Motor neuron (in vitro differentiated cells): ENCODE measurements at regions not wholly inside any gene's neighbourhood (a gene's known extent, or its start where the extent isn't known, plus 50 kb on each side); places are given as distances from the start of the nearest gene placed in this dataset.

ENCODE experiments used
- ATAC-seq, 8 experiments: fragments of 200-7000 bp; cut with Tn5 transposase; replicated peaks in 6 of 8; 2 replicates each; pipeline ENCODE4 v1.8.0; 2021; ENCODE audit warnings: mild to moderate bottlenecking in 8 of 8, moderate library complexity in 8 of 8
- H3K27ac ChIP-seq, 2 donors: fragments of 250-450 bp; sonication (Bioruptor Pico); 2 replicates each; pipeline ENCODE4 v1.9.0; 2021; ENCODE audit warnings: antibody characterized with exemption in 2 of 2, mild to moderate bottlenecking in 2 of 2, moderate library complexity in 1 of 2
- H3K4me1 ChIP-seq, 2 donors: fragments of 250-450 bp; sonication (Bioruptor Pico); replicated peaks in 1 of 2; 2 replicates each; pipeline ENCODE4 v1.6.1; 2021; ENCODE audit warnings: antibody characterized with exemption in 2 of 2, mild to moderate bottlenecking in 2 of 2, moderate library complexity in 1 of 2
- H3K4me3 ChIP-seq, 5 donors: fragments of 250-450 bp; sonication (Bioruptor Pico); 2 replicates each; pipeline ENCODE4 v1.9.0; 2021; ENCODE audit warnings: antibody characterized with exemption in 5 of 5, mild to moderate bottlenecking in 5 of 5, moderate library complexity in 4 of 5
- WGBS, 10 experiments: fragments of 450-650 bp; shearing (Covaris generic); methylation state at CpG; one replicate each; pipeline ENCODE4 v1.0.0; 2022; 5-methylcytosine and 5-hydroxymethylcytosine counted together
- in situ Hi-C, 9 experiments: fragments of 400-800 bp; cut with MboI; loops; one replicate each; pipeline ENCODE4 v1.15.0; 2021; ENCODE audit warnings: low sequenced_read_pairs in 9 of 9, low pct_unique_long_range_greater_than_20kb in 2 of 9; ENCODE audit not compliant: unreplicated experiment in 9 of 9

DNA sequence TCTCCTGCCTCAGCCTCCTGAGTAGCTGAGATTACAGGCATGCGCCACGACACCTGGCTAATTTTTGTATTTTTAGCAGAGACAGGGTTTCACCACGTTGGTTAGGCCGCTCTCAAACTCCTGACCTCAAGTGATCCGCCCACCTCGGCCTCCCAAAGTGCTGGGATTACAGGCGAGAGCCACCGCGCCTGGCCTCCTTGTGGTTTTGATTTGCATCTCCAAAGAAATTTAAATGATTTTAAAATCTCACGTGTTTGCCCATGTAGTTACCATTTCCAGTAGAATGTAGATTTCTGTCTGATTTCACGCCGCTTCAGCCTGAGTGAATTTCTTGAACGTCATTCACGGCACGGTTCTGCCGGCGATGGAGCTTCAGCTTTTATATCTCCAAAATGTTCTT, 55.8 kb downstream of the IGF2 start:
- in situ Hi-C loops, result no loop called here
- H3K4me1 ChIP-seq, result no peaks in the 10 kb centered on the region
- no peak for ATAC-seq
- 77 to 95% (median 83%) methylated on average over 1 to 15 of the region's 17 CpGs for WGBS, 10 experiments
- no peak overlapping the region for H3K27ac ChIP-seq
- H3K4me3 ChIP-seq, result no peak overlapping the region

DNA sequence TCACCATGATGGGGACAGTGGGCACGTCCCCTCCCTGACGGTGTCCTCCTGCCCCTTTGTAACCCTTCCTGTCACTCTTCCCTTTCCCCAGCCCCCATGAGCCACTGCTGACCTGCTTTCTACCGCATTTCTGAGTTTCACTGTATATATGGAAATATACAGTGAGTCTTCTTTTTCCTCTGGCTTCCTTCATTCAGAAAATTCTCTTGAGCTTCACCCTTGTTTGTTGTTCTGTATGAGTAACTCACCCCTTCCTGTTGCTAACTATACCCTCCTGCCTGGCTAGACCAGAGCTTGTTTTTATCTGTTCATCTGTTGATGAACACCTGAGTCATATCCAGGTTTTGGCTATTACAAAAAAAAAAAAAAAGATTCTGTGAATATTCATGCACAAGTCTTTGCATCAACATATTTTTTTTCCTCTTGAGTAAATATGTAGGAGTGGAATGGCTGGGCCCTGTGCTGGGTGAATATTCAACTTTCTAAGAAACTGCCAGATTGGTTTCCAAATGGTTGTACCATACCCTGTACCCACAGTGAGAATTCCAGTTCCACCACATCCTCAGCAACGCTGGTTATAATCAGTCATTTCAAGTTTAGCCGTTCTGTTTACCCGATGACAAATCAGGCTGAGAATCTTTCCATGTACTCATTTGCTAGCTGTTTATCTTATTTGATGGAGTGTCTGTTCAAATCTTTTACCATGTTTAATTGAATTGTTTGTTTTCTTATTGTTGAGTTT, 62.0 kb downstream of the IGF2 start:
- Histone ChIP-seq H3K27ac (no peak overlapping the region), H3K4me3 (no peak overlapping the region), H3K4me1 (no peaks in the 10 kb centered on the region)
- in situ Hi-C loops, result no loop called here
- 2 to 88% (median 61%) methylated on average over 1 to 6 of the region's 6 CpGs for WGBS, 10 experiments
- peak in 3 of 8 experiments; percentile 97 to 99 (median 98) for ATAC-seq

DNA sequence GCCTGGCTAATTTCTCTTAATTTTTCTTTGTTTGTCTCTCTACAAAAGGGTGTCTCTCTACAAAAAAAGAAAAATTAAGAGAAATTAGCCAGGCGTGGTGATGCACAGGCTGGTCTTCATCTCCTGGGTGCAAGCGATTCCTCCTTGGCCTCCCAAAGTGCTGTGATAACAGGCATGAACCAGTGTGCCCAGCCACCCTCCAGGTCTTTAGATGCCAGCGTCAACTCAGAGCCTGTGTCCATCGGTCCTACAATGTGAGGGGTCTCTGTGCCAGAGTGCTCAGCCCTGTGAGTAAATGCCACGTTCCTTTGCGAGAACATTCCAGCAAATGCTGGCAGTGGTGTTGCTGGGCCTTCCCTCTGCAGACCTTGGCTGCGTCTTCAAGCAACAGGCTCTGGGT, 62.7 kb downstream of the IGF2 start:
- H3K4me3 ChIP-seq, result no peak overlapping the region
- H3K27ac ChIP-seq, result no peak overlapping the region
- no peak for ATAC-seq
- no peaks in the 10 kb centered on the region for H3K4me1 ChIP-seq
- 85 to 98% (median 91%) methylated on average over 3 to 5 of the region's 7 CpGs; no CpG with 5 or more reads in 6 of the 10 experiments for WGBS, 10 experiments
- in situ Hi-C loops, result no loop called here

DNA sequence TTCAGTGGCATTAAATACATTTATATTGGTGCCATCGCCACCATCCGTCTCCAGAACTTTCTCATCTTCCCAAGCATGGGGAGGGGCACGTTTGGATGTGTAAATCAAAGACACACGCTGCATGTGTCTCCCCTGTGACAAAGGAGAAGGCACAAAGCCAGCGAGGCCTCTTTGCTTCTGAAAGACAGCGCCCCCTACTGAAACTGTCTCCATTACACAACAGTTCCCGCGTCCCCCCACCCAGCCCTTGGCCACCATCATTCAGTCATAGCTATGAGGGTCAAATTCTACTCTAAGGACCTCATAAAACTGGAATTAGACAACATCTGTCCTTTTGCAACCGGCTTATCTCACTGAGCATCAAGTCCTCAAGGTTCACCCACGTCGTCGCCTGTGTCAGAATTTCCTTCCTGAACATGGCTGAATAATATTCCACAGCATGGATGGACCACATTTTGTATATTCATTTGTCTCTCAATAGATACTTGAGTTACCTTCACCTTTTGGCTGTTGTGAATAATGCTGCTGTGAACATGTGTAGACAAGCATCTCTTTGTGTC, 64.8 kb downstream of the IGF2 start:
- in situ Hi-C loops, result no loop called here
- H3K27ac ChIP-seq, result no peak overlapping the region
- H3K4me1 ChIP-seq, result no peaks in the 10 kb centered on the region
- ATAC-seq, result no peak
- WGBS, 10 experiments, result 49 to 100% (median 69%) methylated on average over 3 to 10 of the region's 12 CpGs; no CpG with 5 or more reads in 3 of the 10 experiments
- no peak overlapping the region for H3K4me3 ChIP-seq

DNA sequence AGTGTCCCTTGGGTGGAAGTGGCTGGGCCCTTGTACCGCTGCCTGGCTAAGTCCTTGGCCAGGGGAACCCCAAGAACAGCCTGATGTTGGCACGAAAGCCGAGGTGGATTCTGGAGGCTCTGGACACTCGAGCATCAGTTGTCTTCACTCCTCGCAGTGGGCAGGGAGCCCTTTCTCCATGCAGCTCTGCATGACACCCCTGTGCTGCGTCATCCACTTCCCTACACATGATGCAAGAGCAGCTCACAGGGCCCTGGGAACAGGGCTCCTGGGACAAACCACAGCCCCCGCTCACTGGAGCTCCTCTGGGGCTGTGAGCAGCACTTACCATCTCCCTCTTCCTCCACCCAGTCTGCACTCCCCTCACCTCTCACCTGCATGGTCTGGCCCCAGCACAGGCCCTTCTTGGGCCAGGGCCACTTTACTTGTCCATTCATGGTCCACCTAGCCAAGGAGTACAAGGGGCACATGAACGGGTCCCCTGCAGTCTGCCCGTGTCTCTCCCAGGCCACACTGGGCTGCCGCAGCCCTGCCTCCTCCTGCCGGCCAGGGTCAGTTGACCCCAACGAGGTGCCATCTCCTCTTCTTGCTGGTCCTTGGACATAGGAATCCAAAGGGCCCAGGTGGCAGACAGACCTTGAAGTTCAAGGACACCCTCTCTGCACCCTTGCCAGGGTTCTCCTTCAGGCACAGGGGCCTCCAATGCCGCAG, 66.5 kb downstream of the IGF2 start:
- no peaks in the 10 kb centered on the region for H3K4me1 ChIP-seq
- 43 to 100% (median 82%) methylated on average over 1 to 10 of the region's 13 CpGs; no CpG with 5 or more reads in 1 of the 10 experiments for WGBS, 10 experiments
- in situ Hi-C loops, result no loop called here
- no peak overlapping the region for H3K27ac ChIP-seq
- H3K4me3 ChIP-seq, result no peak overlapping the region
- peak in 3 of 8 experiments; percentile 44 to 80 (median 62) for ATAC-seq

DNA sequence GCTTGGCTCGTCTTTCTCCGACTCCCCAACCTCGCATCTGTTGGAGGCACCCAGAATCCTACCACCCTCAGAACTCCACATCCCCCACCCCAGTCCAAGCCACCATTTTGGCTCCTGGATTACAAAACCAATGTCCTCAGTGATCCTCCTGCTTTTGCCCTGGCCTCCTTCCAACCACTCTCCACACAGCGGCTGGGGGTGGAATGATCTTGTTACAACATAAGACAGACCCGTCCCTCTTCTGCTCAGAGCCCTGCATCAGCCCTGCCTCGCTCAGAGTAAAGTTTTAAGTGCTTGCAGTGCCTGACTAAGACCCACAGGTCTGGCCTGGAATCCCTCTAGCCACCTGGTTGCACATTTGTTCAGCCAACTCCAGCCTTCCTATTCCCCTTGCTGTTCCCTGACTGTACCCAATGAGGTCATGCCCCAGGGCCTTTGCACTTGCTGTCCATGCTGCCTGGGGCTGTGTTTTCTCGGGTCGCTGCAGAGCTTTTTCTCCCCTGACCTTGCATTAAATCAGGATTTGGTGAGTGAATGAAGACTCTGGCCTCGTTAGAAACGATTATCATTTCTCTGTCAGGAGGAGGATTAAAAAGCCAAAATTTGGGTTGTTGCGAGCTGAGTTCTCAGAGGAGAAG, 67.3 kb downstream of the IGF2 start:
- 43 to 100% (median 81%) methylated on average over 2 to 6 of the region's 11 CpGs; no CpG with 5 or more reads in 1 of the 10 experiments for WGBS, 10 experiments
- no peak for ATAC-seq
- no peaks in the 10 kb centered on the region for H3K4me1 ChIP-seq
- H3K27ac ChIP-seq, result no peak overlapping the region
- H3K4me3 ChIP-seq, result no peak overlapping the region
- in situ Hi-C loops, result no loop called here
